GM18505 (cell line): ENCODE measurements at regions not wholly inside any gene's neighbourhood (a gene's known extent, or its start where the extent isn't known, plus 50 kb on each side); places are given as distances from the start of the nearest gene placed in this dataset.

ENCODE experiments used
- ATAC-seq: cut with Tn5 transposase; IDR thresholded peaks from one replicate; pipeline ENCODE4 v1.9.1; 2021; ENCODE audit not compliant: unreplicated experiment
- POLR2A ChIP-seq: IDR thresholded peaks from 4 replicates; pipeline ENCODE4 v1.6.1; 2011; ENCODE audit warnings: borderline replicate concordance; ENCODE audit not compliant: insufficient read depth, insufficient read length; ENCODE audit errors: extremely low read depth

GRCh38 chr18:51645607-51646006, 448.1 kb upstream of the MEX3C start:
- no peak for ATAC-seq
- no peak for TF ChIP-seq POLR2A

DNA sequence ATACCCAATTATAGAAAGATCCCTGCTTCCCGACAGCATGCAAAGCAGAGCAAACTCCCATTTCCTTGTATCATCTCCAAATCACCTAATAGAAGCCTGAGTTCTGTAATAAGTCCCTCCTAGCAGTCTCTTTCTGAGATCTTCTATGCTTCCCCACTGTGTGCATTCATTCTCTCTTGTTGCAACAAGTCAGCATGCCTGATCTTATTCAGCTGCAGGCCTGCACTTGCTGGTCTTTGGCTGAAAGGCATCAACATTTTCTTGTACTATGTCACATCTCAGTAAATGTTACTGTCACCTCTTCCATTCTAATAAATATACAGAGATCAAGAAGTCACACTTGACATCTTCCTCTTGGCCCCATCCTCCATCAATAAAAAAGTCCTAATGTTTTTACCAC, 449.9 kb upstream of the MEX3C start:
- ATAC-seq: no peak

DNA sequence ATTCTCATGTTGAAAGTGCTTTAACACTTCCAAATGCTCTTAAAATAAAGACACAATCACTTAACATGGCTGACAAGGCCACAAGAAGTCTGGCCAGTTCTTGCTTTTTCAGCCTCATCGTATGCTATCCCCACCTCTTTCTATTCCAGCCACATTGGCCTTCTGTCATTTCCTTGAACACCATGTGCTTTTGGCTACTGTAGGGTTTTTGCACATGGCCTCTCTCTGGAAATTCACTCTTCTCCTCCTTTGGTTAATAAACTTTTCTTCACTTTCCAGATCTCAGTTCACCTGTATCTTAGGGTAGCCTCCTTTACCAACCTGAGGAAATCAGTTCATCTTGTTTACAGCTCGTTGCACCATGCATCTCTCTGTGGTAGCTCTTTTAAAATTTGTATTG, 450.5 kb upstream of the MEX3C start:
- ATAC-seq: no peak
- no peak for TF ChIP-seq POLR2A

More for the DNA sequence above, 449.9 kb upstream of the MEX3C start:
- TF ChIP-seq POLR2A: no peak

- no peak for ATAC-seq
- TF ChIP-seq POLR2A: no peak
These were observed 452.3 kb upstream of the MEX3C start for GRCh38 chr18:51649796-51650195.

DNA sequence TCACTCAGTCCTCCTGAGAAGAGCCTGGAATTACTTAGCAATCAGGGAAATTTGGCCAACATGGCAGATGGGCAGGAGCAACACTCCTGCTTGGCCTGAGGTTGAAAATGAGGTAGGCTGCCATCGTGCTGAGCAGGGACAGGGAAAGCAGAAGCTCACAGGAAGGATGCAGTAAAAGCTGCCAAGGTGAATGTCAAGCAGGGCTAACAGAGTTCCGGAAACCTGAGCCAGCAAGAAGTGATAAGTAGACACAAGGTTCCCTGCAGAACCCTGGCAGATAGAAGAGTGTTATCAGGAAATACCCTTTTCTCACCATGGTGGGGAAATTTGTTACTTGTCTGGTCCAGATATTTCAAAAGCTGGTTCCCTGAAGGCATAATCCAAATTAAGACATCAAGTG, 454.3 kb upstream of the MEX3C start:
- no peak for TF ChIP-seq POLR2A
- ATAC-seq: no peak

- TF ChIP-seq POLR2A: no peak
- no peak for ATAC-seq
These were observed 456.2 kb upstream of the MEX3C start for GRCh38 chr18:51653507-51654213.

DNA sequence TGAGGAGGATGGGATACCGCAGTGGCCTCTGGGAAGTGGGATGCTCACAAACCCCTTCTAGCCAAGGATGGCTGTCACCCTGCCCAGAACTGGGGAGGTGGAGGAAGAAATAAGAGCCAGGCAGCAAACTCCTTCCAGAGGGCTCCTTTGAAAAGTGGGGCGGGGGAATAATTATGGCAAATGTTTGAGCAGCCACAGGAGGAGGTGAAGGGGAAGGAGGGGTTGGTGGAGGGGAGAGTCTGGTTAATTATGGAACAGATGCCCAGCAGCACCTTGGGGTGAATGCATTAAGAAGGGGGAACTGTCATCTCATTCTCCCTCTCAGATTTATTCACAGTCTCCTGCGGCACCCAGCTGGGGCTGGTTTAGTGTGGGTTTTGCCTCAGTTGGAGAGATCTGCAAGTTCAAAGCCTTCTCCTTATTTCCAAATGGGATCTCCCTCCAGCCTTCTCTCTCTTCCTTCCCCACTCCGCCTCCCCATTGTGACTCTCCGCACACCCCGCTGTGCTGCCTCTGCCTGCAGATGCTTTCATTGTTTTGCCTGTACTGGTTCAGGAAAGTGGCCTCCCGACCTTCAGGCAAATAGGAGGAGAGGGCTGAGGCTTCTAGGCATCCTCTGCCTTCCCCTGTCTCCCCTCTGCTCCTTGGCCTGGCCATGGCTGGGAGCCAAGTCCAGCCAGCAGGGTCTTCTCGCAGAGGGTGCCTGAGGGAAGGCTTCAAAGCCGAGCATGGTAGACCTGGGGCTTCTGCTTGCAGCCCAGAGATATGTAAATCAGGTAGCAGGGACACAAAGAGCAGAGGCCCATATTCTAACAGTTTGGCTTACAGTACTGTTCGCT, 457.2 kb upstream of the MEX3C start:
- no peak for TF ChIP-seq POLR2A
- ATAC-seq: peak; percentile 66

DNA sequence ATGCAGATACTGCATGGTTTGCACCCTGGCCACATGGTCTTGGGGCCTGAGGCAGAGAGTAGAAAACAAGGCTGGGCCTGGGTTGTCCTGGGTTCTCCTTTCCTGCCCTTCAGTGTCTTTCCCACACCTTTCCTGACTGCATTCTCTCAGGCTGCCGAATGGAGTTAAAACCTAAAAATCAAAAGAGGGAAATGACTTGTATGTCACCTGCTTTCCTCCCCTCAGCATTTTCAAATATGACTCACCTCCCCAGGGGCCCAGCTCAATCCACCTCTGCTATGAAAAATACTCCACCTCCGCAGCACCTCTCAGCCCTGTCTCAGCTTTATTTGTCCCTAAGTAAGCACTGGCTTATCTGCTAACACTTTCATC, 457.8 kb upstream of the MEX3C start:
- ATAC-seq: peak; percentile 86
- no peak for TF ChIP-seq POLR2A

DNA sequence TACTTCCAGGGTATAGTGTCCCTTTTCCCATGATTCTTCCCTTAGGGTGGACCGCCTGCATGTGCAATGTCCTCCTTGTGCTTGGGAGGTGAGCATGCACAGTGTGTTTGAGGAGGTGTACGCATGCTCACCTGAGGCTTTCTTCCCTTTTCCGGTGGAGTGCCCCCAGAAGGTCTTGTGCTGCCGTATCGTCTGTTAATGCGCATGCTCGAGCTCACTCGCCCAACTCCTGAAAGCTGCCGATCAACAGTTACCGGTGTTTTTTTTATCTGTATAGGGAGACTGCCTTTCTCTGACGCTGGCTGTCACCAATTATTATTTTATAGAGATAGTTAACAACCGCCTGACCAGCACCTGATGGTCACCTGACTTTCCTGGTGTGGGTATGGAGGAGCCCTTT, 458.8 kb upstream of the MEX3C start:
- ATAC-seq: no peak
- no peak for TF ChIP-seq POLR2A

DNA sequence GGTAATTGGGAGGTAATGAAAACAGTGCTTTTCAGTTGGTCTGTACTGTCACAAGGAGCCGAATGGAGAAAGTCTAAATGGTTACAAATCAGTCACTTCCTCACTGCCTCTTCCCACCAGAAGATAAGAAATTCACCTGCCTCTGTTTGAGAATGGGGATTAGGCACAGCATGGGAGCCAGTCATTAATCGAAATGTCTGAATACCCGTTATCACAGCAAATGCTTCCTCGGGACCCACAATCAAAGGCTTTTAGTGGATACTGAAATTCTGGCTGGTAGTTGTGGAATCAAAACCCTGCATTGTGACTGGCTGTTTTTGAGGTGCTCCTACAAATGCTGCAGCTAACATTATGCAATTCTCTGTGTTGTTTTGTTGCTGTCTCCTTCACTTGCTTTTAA, 461.0 kb upstream of the MEX3C start:
- ATAC-seq: no peak
- no peak for TF ChIP-seq POLR2A

DNA sequence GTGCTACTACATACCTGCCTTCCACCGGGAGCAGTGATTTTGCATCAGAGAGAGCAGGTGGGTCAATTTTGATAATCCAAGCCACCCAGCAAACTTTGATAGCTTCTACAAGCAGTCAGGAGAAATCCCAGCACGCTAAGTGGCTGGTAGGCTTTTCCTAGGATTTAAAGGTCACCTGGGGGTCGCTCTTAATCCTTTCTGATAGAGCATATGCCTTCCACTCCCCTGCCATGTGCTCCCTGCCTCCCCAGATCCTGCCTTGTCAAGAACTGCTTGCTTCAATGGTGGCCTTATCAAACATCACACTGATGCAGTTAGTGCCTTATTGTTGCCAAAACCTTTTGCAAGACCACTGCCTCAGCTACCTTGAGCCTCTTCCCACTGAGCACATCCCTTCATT, 462.3 kb upstream of the MEX3C start:
- no peak for TF ChIP-seq POLR2A

GRCh38 chr18:51660188-51660715, 462.8 kb upstream of the MEX3C start:
- no peak for TF ChIP-seq POLR2A
- no peak for ATAC-seq

More for the DNA sequence above, 462.3 kb upstream of the MEX3C start:
- no peak for ATAC-seq

- ATAC-seq: no peak
- TF ChIP-seq POLR2A: no peak
These were observed 466.8 kb upstream of the MEX3C start for GRCh38 chr18:51664236-51664635.

DNA sequence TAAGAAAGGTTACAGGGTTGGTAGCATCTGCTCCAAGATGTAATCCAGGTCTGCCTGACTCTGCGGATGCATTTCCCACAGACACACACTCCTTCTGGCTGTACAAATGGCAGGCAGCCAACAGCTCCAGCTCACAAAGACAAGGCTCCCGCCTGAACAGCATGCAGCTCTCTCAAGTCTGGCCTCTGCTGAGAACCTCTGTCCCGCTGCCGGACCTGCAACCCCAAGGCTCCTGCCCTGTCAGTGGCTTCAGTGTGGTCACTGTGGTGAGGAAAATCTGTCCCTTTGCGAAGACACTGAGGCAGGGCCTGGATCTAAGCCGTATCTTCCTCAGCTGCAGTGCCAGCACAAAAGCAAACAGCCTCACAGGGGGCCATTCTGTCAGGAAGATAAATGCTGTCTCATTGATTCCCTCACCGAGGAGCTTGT, 469.3 kb upstream of the MEX3C start:
- no peak for TF ChIP-seq POLR2A
- ATAC-seq: no peak

DNA sequence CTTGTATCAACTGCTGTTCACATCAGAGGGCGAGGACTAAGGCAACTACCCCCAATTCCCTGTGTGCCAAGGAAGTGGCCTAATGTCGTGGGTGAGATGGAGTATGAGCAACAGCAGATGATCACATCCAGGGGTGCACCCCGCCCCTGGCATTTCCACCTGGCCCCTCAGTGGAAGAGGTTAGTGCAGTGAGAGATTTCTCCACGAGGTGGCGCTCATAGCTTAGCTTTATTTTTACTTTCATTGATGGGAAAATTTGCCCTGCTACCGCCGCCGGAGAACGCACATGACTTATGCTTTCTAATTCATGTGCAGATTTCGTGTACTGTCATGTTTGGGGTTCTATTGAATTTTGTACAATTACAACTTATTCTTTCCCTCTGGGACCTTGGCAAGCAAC, 470.6 kb upstream of the MEX3C start:
- no peak for ATAC-seq
- no peak for TF ChIP-seq POLR2A

DNA sequence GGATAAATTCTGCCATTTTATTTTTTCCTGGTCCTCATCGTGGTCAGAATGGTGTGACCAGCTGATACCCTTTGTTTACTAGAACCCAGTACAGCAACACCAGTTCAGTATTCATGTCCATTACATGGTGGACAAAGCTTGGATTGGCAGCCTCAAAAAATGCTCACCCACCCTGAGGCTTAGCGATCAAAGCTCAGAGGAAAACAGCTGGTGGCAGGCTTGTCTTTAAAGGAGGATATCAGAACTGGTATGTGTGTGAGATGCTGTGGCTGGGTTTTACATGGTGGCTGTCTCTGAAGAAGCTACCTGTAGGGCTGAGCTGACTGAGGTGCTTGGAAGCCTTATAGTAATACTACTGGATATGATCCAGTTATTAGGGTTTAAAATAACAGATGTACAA, 471.1 kb upstream of the MEX3C start:
- ATAC-seq: no peak
- no peak for TF ChIP-seq POLR2A
